Right ventricle myocardium superior (tissue), 1 donor: ENCODE measurements at regions not wholly inside any gene's neighbourhood (a gene's known extent, or its start where the extent isn't known, plus 50 kb on each side); places are given as distances from the start of the nearest gene placed in this dataset.

Source experiments
- ATAC-seq: fragments of 200-7000 bp; cut with Tn5 transposase; one replicate; pipeline ENCODE4 v1.9.1; 2020; ENCODE audit warnings: mild to moderate bottlenecking; ENCODE audit not compliant: poor library complexity
- DNase-seq: peaks from one replicate; pipeline ENCODE4 v3.0.0-alpha.2; 2020
- intact Hi-C: fragments of 100-400 bp; cut with DNase I; formaldehyde crosslinking; loops from one replicate; pipeline ENCODE4 v1.11.2; 2022
- donor health status: DM: no; HTN: yes; CAD: no; lungs with severe emphysema.

DNA sequence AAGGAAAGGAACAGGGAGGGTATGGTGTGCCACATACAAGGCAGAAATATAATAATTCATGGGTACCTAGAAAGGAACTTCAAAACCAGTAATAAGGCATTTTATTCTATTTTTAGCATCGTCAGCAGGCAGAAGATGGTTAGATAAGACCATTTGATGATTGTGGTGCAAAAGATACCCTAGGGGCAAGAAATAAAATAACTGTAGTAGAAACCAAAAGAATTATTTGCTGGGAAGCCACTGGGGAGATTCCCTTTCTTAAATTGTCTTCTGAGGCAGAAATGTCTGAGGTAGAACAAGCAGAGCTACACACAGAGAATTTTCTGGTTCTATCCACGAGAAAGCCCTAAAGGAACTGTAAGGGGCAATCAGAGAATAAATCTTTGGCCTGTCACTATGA lies 64.3 kb upstream of the PCGF5 start:
- no peak for ATAC-seq
- DNase-seq = no peak
- intact Hi-C loops = no loop called here

DNA sequence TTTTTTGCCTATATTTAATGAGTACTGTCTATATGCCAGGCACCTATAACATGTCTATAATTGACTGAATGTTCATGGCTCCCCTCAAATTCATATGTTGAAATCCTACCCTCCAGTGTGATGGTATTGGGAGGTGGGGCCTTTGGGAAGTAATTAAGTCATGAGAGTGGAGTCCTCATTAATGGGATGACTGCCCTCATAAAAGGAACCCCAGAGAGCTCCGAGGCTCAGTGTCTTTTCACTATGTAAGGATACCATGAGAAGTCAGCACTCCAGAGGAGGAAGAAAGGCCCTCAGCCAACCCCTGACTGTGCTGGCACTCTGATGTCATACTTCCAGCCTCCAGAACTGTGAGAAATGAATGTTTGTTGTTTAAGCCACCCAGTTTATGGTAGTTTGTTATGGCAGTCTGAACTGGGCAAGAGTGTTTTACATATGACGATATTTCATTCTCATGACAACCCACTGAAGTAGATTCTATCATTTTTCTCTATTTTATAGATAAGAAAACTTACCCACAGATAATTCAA lies 61.1 kb upstream of the PCGF5 start:
- no peak for DNase-seq
- intact Hi-C loops = no loop called here
- no peak for ATAC-seq

- no peak for DNase-seq
- intact Hi-C loops = loop anchor here (10.0 kb wide), 1 partner anchor 63 kb away; the partner anchor contains the start of gene PCGF5
These were observed 58.4 kb upstream of the PCGF5 start for GRCh38 chr10:91162050-91162494.

GRCh38 chr10:91162495-91163268 lies 57.8 kb upstream of the PCGF5 start:
- DNase-seq = peak; percentile 89
- ATAC-seq = peak; percentile 85
- intact Hi-C loops = loop anchor here (10.0 kb wide), 1 partner anchor 62 kb away; the partner anchor contains the start of gene PCGF5

More at GRCh38 chr10:91162050-91162494, 58.4 kb upstream of the PCGF5 start:
- peak; percentile 18 for ATAC-seq

GRCh38 chr10:91163269-91163868 lies 57.1 kb upstream of the PCGF5 start:
- DNase-seq = peak; percentile 83

DNA sequence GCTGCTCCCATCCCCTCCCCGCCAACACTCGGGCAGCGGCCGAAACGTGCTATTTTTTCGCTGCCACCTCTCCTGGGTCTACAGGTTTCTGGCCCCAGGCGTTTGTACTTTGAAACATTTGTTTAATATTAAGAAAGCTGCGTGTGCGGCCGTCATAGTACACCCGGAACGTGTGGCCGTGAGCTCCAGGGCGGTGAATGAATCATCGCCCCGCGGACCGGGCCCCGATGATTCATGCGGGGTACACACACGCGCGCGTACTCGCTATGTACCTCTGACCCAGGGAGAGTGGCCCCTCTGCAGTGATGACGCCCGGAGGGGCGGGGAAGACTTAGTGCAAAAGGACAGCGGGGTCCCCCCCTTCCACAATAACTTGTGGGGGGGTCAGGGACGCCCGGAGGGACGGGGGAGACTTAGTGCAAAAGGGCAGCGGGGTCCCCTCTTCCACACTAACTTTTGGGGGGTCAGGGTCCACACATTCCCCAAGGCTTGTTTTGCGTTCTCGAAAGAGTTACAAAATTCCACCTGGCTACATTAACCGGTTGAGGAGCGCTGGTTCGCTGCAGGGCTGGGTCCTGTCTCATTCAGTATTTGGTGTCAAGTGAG lies 56.5 kb upstream of the PCGF5 start:
- peak; percentile 44 for ATAC-seq
- intact Hi-C loops = loop anchor here (10.0 kb wide), 1 partner anchor 61 kb away; the partner anchor contains the start of gene PCGF5
- DNase-seq = peak; percentile 68

More at GRCh38 chr10:91163269-91163868, 57.1 kb upstream of the PCGF5 start:
- intact Hi-C loops = loop anchor here (10.0 kb wide), 1 partner anchor 61 kb away; the partner anchor contains the start of gene PCGF5
- ATAC-seq = peak; percentile 55

DNA sequence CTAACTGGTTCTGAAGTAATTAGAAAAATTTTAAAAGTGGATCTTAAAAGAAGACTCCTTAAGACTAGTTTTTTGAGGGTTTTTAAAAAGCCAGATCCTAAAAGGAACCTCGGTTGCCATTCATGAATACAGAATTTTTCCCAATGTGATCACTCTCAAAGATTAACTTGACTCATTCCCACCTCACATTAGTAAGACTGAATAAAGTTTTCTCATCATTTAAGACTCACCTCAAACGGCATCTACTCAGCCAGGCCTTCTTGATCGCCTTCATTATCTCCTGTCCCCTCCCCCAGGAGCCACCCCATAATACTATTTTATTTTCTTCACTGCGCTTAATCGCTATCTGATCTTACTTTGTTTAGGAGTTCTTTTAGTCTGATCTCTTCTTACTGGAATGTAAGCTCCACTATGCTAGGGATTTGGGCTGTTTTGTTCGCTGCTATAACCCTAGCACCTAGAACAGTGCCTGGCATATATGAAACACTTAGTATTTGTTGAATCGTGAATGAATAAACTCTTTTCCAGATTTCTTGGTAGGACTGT lies 55.9 kb upstream of the PCGF5 start:
- DNase-seq (no peak), ATAC-seq (no peak)
- intact Hi-C loops = loop anchor here (10.0 kb wide), 1 partner anchor 60 kb away; the partner anchor contains the start of gene PCGF5

DNA sequence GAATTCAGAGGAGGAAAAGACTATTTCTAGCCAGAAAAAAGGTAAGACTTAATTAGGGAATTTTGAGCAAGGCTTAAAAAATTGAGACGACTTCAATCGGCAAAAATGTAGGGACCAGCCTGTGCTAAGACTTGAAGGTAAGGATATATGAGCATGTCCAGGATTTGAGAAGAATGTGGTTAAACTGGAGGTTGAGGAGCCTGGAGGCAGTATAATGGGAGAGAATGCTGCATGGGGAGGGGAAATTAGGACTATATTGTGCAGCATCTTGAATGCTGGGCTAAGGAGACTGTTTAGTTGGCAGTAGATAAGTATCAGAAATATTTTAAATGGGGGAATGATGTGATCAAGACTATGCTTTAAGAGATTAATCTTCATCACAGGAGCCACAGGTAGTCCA lies 53.1 kb upstream of the PCGF5 start:
- DNase-seq = no peak
- ATAC-seq = no peak
- intact Hi-C loops = loop anchor here (10.0 kb wide), 1 partner anchor 57 kb away; the partner anchor contains the start of gene PCGF5

- intact Hi-C loops = no loop called here
- no peak for DNase-seq
- no peak for ATAC-seq
These were observed 50.0 kb upstream of the PCGF5 start for GRCh38 chr10:91170418-91170817.
